ENCODE measurements at regions not wholly inside any gene's neighbourhood (a gene's known extent, or its start where the extent isn't known, plus 50 kb on each side); places are given as distances from the start of the nearest gene placed in this dataset.

DNA sequence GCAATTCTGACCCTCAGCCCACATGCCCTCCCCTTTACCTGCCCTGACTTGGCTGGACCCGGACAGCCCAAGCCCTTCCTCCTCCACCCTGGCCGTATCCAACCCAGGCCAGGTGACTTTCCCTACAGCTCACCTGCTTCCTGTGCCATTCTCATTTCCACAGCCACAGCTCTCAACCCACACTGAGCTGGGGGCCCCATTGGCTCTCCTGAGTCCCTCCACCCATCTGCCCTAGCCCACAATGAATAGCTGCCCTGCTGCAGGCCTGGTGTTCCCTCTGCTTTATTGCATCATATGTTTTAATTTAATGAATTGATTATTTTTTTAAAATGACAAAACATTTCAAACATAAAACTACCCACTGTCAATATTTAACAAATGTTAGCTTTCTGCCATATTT, 118.5 kb upstream of the BACH2 start:
- DNase-seq, result no peak
- Histone ChIP-seq H3K9me3 (ENCODE audit: control extremely low read depth in 1 of 5, control insufficient read depth in 4 of 5, insufficient read depth in 2 of 5, low read depth in 1 of 5, low read length in 4 of 5) (no peaks in the 10 kb centered on the region), H3K27ac (ENCODE audit: insufficient read depth in 1 of 2, low read depth in 1 of 2, low read length in 2 of 2, poor library complexity in 1 of 2, severe bottlenecking in 2 of 2) (no peak overlapping the region), H3K4me3 (ENCODE audit: control insufficient read depth in 1 of 7, extremely low read depth in 1 of 7, insufficient read depth in 4 of 7, low read depth in 2 of 7, low read length in 6 of 7) (no peak overlapping the region), H3K27me3 (replicated peaks in 2 of 5; ENCODE audit: control insufficient read depth in 4 of 5, insufficient read depth in 5 of 5, low read length in 4 of 5) (no peaks in the 10 kb centered on the region), H3K36me3 (ENCODE audit: control insufficient read depth in 4 of 4, insufficient read depth in 4 of 4, low read length in 3 of 4) (no peaks in the 10 kb centered on the region), H3K4me1 (ENCODE audit: control extremely low read depth in 1 of 4, control insufficient read depth in 4 of 4, insufficient read depth in 4 of 4, low read length in 3 of 4) (peaks cover 0 to 9% (median 6%) of the 10 kb centered on the region in 4 experiments)
- CTCF ChIA-PET, result interaction anchor here (1.1 to 1.8 kb wide), 2 partner anchors 11 to 16 kb away, joined by 3 to 4 read pairs; no protein-coding TSS in a partner anchor
- POLR2A ChIA-PET, result no interaction called here
- WGBS (ENCODE audit: insufficient coverage), result 86% methylated on average over 1 of the region's 2 CpGs

DNA sequence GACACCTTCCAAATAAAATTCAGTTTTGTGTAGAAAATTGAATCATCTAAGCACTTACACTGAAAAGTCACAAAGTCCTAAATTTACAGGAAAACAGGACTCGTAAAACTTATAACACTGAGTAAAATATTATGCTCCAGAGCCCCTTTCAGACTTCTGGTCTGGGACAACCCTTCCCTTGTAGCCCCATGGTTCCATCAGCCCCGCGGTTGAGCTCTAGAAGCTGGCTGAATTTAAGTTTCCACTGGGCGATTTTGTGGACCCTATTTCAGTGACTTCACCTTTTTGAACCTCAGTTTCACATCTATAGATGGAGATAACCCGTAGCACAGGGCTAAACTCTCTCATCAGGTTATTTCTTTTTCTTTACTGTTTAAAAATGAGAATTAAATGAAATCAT, 117.7 kb upstream of the BACH2 start:
- ChIA-PET CTCF (interaction anchor here (1.1 to 1.8 kb wide), 2 partner anchors 11 to 17 kb away, joined by 3 to 4 read pairs; no protein-coding TSS in a partner anchor), POLR2A (interaction anchor here (0.8 kb wide), 1 partner anchor 14 kb away, joined by 3 read pairs; no protein-coding TSS in a partner anchor)
- H3K36me3 ChIP-seq (ENCODE audit: control insufficient read depth in 4 of 4, insufficient read depth in 4 of 4, low read length in 3 of 4), result no peaks in the 10 kb centered on the region
- no peaks in the 10 kb centered on the region for H3K9me3 ChIP-seq (ENCODE audit: control extremely low read depth in 1 of 5, control insufficient read depth in 4 of 5, insufficient read depth in 2 of 5, low read depth in 1 of 5, low read length in 4 of 5)
- no peaks in the 10 kb centered on the region for H3K27me3 ChIP-seq (replicated peaks in 2 of 5; ENCODE audit: control insufficient read depth in 4 of 5, insufficient read depth in 5 of 5, low read length in 4 of 5)
- peak overlapping the region in 1 of 7 experiments; percentile 44 for H3K4me3 ChIP-seq (ENCODE audit: control insufficient read depth in 1 of 7, extremely low read depth in 1 of 7, insufficient read depth in 4 of 7, low read depth in 2 of 7, low read length in 6 of 7)
- H3K27ac ChIP-seq (ENCODE audit: insufficient read depth in 1 of 2, low read depth in 1 of 2, low read length in 2 of 2, poor library complexity in 1 of 2, severe bottlenecking in 2 of 2), result no peak overlapping the region
- peaks cover 0 to 9% (median 6%) of the 10 kb centered on the region in 4 experiments for H3K4me1 ChIP-seq (ENCODE audit: control extremely low read depth in 1 of 4, control insufficient read depth in 4 of 4, insufficient read depth in 4 of 4, low read length in 3 of 4)
- WGBS (ENCODE audit: insufficient coverage), result 75% methylated on average over 4 of the region's 5 CpGs
- DNase-seq, result no peak

DNA sequence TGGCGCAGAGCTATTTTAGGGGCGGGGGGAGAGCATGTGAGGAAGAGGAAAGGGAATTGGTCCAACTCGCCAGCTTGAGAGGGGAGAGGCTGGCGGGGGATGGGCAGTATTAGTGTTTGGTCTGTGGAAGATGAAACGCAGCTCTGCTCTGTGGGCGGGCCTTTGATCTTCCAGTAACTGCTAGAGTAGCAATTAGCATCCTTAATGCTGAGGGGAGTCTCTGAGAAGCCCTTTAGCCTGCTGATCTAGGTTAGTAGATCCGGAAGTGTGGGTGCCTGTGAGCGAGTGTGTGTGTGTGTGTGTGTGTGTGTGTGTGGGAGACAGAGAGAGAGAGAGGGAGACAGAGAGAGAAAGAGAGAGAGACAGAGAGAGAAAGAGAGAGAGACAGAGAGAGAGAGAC, 117.2 kb upstream of the BACH2 start:
- no peaks in the 10 kb centered on the region for H3K9me3 ChIP-seq (ENCODE audit: control extremely low read depth in 1 of 5, control insufficient read depth in 4 of 5, insufficient read depth in 2 of 5, low read depth in 1 of 5, low read length in 4 of 5)
- WGBS (ENCODE audit: insufficient coverage), result 0% methylated on average over 6 of the region's 8 CpGs
- ChIA-PET POLR2A (interaction anchor here (0.8 kb wide), 1 partner anchor 13 kb away, joined by 3 read pairs; no protein-coding TSS in a partner anchor), CTCF (no interaction called here)
- peak; percentile 41 to 77 (median 48) for DNase-seq
- no peaks in the 10 kb centered on the region for H3K36me3 ChIP-seq (ENCODE audit: control insufficient read depth in 4 of 4, insufficient read depth in 4 of 4, low read length in 3 of 4)
- H3K4me3 ChIP-seq (ENCODE audit: control insufficient read depth in 1 of 7, extremely low read depth in 1 of 7, insufficient read depth in 4 of 7, low read depth in 2 of 7, low read length in 6 of 7), result peak overlapping the region in 3 of 7 experiments; percentile 44 to 66 (median 54)
- peaks cover 0 to 9% (median 6%) of the 10 kb centered on the region in 4 experiments for H3K4me1 ChIP-seq (ENCODE audit: control extremely low read depth in 1 of 4, control insufficient read depth in 4 of 4, insufficient read depth in 4 of 4, low read length in 3 of 4)
- H3K27ac ChIP-seq (ENCODE audit: insufficient read depth in 1 of 2, low read depth in 1 of 2, low read length in 2 of 2, poor library complexity in 1 of 2, severe bottlenecking in 2 of 2), result no peak overlapping the region
- H3K27me3 ChIP-seq (replicated peaks in 2 of 5; ENCODE audit: control insufficient read depth in 4 of 5, insufficient read depth in 5 of 5, low read length in 4 of 5), result no peaks in the 10 kb centered on the region

DNA sequence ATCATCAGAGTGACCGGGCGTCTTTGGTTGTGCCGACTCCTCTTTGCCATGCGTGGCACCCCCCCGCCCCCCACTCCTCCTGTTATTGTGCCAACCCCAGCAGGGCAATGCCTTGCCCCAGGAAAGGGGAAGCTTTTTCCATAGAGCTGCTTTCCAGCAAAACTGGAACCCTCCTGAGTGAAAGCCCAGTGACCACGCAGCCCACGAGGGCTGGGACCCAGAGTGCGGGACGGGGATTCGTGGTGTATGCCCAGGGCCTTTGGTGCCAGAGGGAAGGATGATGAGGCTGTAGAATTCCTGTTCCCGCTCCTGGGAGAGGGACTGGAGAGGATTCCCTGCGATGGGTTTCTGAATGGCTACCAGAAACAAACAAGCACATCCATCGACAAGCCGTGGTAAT, 116.8 kb upstream of the BACH2 start:
- Histone ChIP-seq H3K27ac (ENCODE audit: insufficient read depth in 1 of 2, low read depth in 1 of 2, low read length in 2 of 2, poor library complexity in 1 of 2, severe bottlenecking in 2 of 2) (no peak overlapping the region), H3K9me3 (ENCODE audit: control extremely low read depth in 1 of 5, control insufficient read depth in 4 of 5, insufficient read depth in 2 of 5, low read depth in 1 of 5, low read length in 4 of 5) (no peaks in the 10 kb centered on the region), H3K36me3 (ENCODE audit: control insufficient read depth in 4 of 4, insufficient read depth in 4 of 4, low read length in 3 of 4) (no peaks in the 10 kb centered on the region), H3K4me3 (ENCODE audit: control insufficient read depth in 1 of 7, extremely low read depth in 1 of 7, insufficient read depth in 4 of 7, low read depth in 2 of 7, low read length in 6 of 7) (peak overlapping the region in 3 of 7 experiments; percentile 44 to 66 (median 54)), H3K27me3 (replicated peaks in 2 of 5; ENCODE audit: control insufficient read depth in 4 of 5, insufficient read depth in 5 of 5, low read length in 4 of 5) (no peaks in the 10 kb centered on the region), H3K4me1 (ENCODE audit: control extremely low read depth in 1 of 4, control insufficient read depth in 4 of 4, insufficient read depth in 4 of 4, low read length in 3 of 4) (peaks cover 0 to 9% (median 6%) of the 10 kb centered on the region in 4 experiments)
- DNase-seq, result no peak
- ChIA-PET CTCF (interaction anchor here (1.2 kb wide), 1 partner anchor 15 kb away, joined by 3 read pairs; no protein-coding TSS in a partner anchor), POLR2A (no interaction called here)
- WGBS (ENCODE audit: insufficient coverage), result 51% methylated on average over 8 of the region's 14 CpGs

DNA sequence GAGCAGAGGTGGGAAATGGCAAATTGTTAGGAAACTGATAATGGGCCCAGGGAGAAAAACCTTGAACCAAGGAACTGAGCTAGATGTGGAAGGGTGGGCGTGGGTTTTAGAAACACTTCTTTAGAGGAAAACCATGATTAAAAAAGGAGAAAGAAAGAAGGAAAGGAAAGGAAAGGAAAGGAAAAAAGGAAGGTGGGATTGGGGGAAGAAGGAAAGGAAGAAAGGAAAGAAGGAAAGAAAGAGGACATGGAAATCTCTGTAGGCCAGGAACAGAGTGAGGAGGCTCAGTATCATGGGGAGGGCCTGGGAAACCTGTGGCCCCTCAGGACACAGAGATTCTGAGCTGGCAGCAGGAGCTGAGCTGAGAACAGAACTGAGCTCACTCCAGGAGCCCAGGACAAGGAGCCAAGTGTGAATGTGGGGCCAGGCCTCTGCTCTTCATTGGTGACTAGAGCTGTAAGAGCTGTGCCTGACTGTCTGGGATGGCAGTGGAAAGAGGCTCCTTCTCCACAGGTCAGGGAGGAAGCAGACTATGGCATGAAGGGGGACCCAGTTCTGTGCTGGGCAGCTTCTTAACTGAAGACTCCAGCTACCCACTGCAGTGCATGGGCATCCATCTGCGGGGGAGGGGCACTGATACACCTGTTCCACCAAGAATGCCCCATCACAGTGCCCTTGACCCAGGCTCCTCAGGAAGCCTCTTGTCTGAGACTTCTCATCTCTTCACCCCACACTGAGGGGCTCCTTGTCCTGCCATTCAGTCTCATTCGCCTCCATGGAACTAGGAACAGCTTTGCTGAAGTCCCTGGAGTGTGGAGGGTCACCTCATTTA, 116.1 kb upstream of the BACH2 start:
- no peaks in the 10 kb centered on the region for H3K27me3 ChIP-seq (replicated peaks in 2 of 5; ENCODE audit: control insufficient read depth in 4 of 5, insufficient read depth in 5 of 5, low read length in 4 of 5)
- no peaks in the 10 kb centered on the region for H3K9me3 ChIP-seq (ENCODE audit: control extremely low read depth in 1 of 5, control insufficient read depth in 4 of 5, insufficient read depth in 2 of 5, low read depth in 1 of 5, low read length in 4 of 5)
- 50% methylated on average over 2 of the region's 3 CpGs for WGBS (ENCODE audit: insufficient coverage)
- H3K36me3 ChIP-seq (ENCODE audit: control insufficient read depth in 4 of 4, insufficient read depth in 4 of 4, low read length in 3 of 4), result no peaks in the 10 kb centered on the region
- H3K27ac ChIP-seq (ENCODE audit: insufficient read depth in 1 of 2, low read depth in 1 of 2, low read length in 2 of 2, poor library complexity in 1 of 2, severe bottlenecking in 2 of 2), result no peak overlapping the region
- ChIA-PET CTCF (interaction anchor here (1.2 kb wide), 1 partner anchor 15 kb away, joined by 3 read pairs; no protein-coding TSS in a partner anchor), POLR2A (interaction anchor here (0.6 kb wide), 1 partner anchor 429 kb away, joined by 3 read pairs; no protein-coding TSS in a partner anchor)
- DNase-seq, result no peak
- H3K4me1 ChIP-seq (ENCODE audit: control extremely low read depth in 1 of 4, control insufficient read depth in 4 of 4, insufficient read depth in 4 of 4, low read length in 3 of 4), result peaks cover 0 to 9% (median 6%) of the 10 kb centered on the region in 4 experiments
- H3K4me3 ChIP-seq (ENCODE audit: control insufficient read depth in 1 of 7, extremely low read depth in 1 of 7, insufficient read depth in 4 of 7, low read depth in 2 of 7, low read length in 6 of 7), result no peak overlapping the region

DNA sequence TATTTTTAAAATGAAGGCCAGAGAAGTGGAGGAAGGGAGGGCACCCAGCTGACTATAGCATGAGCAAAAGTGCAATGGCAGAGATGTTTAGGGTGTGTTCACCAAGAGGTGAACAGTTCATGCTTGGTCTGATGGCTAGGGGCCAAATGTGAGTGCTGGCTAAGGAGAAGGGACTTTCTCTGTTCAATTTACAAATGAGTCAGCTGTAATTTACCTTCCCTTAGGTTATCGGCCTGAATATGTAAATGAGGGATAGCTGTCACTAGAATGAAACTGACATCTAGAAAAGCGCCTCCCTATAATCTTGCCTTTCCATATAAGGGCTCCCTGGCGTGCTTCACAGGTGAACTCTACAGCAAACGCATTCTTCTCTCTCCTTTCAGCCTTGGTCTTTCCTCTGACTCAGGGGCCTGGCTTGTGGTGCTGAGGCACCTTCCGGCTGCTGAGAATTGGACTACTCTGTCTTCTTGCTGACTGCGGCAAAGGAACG, 114.7 kb upstream of the BACH2 start:
- 97% methylated on average over 4 of the region's 7 CpGs for WGBS (ENCODE audit: insufficient coverage)
- no peaks in the 10 kb centered on the region for H3K36me3 ChIP-seq (ENCODE audit: control insufficient read depth in 4 of 4, insufficient read depth in 4 of 4, low read length in 3 of 4)
- ChIA-PET CTCF (interaction anchor here (1.2 kb wide), 1 partner anchor 14 kb away, joined by 3 read pairs; no protein-coding TSS in a partner anchor), POLR2A (no interaction called here)
- no peak overlapping the region for H3K4me3 ChIP-seq (ENCODE audit: control insufficient read depth in 1 of 7, extremely low read depth in 1 of 7, insufficient read depth in 4 of 7, low read depth in 2 of 7, low read length in 6 of 7)
- no peak for DNase-seq
- no peaks in the 10 kb centered on the region for H3K9me3 ChIP-seq (ENCODE audit: control extremely low read depth in 1 of 5, control insufficient read depth in 4 of 5, insufficient read depth in 2 of 5, low read depth in 1 of 5, low read length in 4 of 5)
- H3K27me3 ChIP-seq (replicated peaks in 2 of 5; ENCODE audit: control insufficient read depth in 4 of 5, insufficient read depth in 5 of 5, low read length in 4 of 5), result no peaks in the 10 kb centered on the region
- no peak overlapping the region for H3K27ac ChIP-seq (ENCODE audit: insufficient read depth in 1 of 2, low read depth in 1 of 2, low read length in 2 of 2, poor library complexity in 1 of 2, severe bottlenecking in 2 of 2)
- peaks cover 0 to 9% (median 6%) of the 10 kb centered on the region in 4 experiments for H3K4me1 ChIP-seq (ENCODE audit: control extremely low read depth in 1 of 4, control insufficient read depth in 4 of 4, insufficient read depth in 4 of 4, low read length in 3 of 4)

DNA sequence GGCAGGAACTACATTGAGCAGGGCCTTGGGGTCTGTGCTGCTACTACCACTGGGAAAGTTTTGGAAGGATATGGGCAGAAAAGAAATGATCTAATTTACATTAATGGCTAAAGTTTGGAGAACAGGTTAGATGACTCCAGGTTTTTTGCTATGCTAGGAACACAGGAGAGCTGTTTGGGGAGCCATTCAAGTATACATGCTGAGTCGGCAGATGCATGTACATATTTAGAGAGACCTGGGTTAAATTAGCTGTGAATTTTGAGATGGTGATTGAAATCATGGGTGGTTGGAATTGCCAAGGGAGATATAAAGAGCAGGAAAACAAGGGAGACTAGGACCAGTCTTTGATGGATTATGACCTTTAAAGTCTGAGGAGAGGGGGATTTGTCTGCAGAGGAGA, 113.1 kb upstream of the BACH2 start:
- CTCF ChIA-PET, result interaction anchor here (0.8 to 1.6 kb wide), 4 partner anchors 12 to 455 kb away, joined by 3 to 4 read pairs (median 4); no protein-coding TSS in a partner anchor
- H3K4me3 ChIP-seq (ENCODE audit: control insufficient read depth in 1 of 7, extremely low read depth in 1 of 7, insufficient read depth in 4 of 7, low read depth in 2 of 7, low read length in 6 of 7), result no peak overlapping the region
- no peak overlapping the region for H3K27ac ChIP-seq (ENCODE audit: insufficient read depth in 1 of 2, low read depth in 1 of 2, low read length in 2 of 2, poor library complexity in 1 of 2, severe bottlenecking in 2 of 2)
- DNase-seq, result no peak
- H3K4me1 ChIP-seq (ENCODE audit: control extremely low read depth in 1 of 4, control insufficient read depth in 4 of 4, insufficient read depth in 4 of 4, low read length in 3 of 4), result peaks cover 0 to 9% (median 6%) of the 10 kb centered on the region in 4 experiments
- WGBS (ENCODE audit: insufficient coverage), result 100% methylated on average over 1 of the region's 1 CpG
- H3K27me3 ChIP-seq (replicated peaks in 2 of 5; ENCODE audit: control insufficient read depth in 4 of 5, insufficient read depth in 5 of 5, low read length in 4 of 5), result no peaks in the 10 kb centered on the region
- POLR2A ChIA-PET, result no interaction called here
- no peaks in the 10 kb centered on the region for H3K9me3 ChIP-seq (ENCODE audit: control extremely low read depth in 1 of 5, control insufficient read depth in 4 of 5, insufficient read depth in 2 of 5, low read depth in 1 of 5, low read length in 4 of 5)
- no peaks in the 10 kb centered on the region for H3K36me3 ChIP-seq (ENCODE audit: control insufficient read depth in 4 of 4, insufficient read depth in 4 of 4, low read length in 3 of 4)
